ENCODE measurements at regions not wholly inside any gene's neighbourhood (a gene's known extent, or its start where the extent isn't known, plus 50 kb on each side); places are given as distances from the start of the nearest gene placed in this dataset.

GRCh38 chr11:115819014-115819413, 314.8 kb upstream of the CADM1 start:
- no peak for TF ChIP-seq CTCF (IDR thresholded peaks at IDR 0.05)
- TF ChIP-seq ELF1 (IDR thresholded peaks at IDR 0.05) = no peak
- TF ChIP-seq USF2 (IDR thresholded peaks at IDR 0.05; ENCODE audit: borderline replicate concordance, low read depth, low read length) = no peak
- no peak for TF ChIP-seq RAD21 (IDR thresholded peaks at IDR 0.05; ENCODE audit: low read length)
- no peak for TF ChIP-seq CHD2 (IDR thresholded peaks at IDR 0.05; ENCODE audit: low read length, partially characterized antibody)
- no peak for TF ChIP-seq MEF2A (IDR thresholded peaks at IDR 0.05; ENCODE audit: borderline replicate concordance, low read depth)
- TF ChIP-seq RXRA (IDR thresholded peaks at IDR 0.05; ENCODE audit: borderline replicate concordance, low read depth) = no peak
- TF ChIP-seq GABPA (IDR thresholded peaks at IDR 0.05; ENCODE audit: low read depth) = no peak

Data from SK-N-SH (cell line).